Activated naive CD4-positive, alpha-beta T cell treated with anti-CD3 and anti-CD28 coated beads for 36 hours (primary cell): ENCODE measurements at regions not wholly inside any gene's neighbourhood (a gene's known extent, or its start where the extent isn't known, plus 50 kb on each side); places are given as distances from the start of the nearest gene placed in this dataset.

Experiments
- CTCF ChIA-PET: fragments of 350-600 bp; sonication (Branson Sonifier 250); formaldehyde crosslinking; loops from one replicate; lab custom pipeline; 2021; ENCODE audit warnings: antibody characterized with exemption; lab: Charles Lee
- DNase-seq: peaks from one replicate; pipeline ENCODE4 v3.0.0-alpha.2; 2020
- H3K27ac Mint-ChIP-seq: one replicate; pipeline ENCODE4 v1.8.0; 2021; ENCODE audit warnings: mild to moderate bottlenecking, mixed read lengths
- H3K27me3 Mint-ChIP-seq: one replicate; pipeline ENCODE4 v1.8.0; 2021; ENCODE audit warnings: low read depth, mixed read lengths
- H3K36me3 Mint-ChIP-seq: one replicate; pipeline ENCODE4 v1.8.0; 2021; ENCODE audit warnings: low read depth, mixed read lengths
- H3K4me1 Mint-ChIP-seq: one replicate; pipeline ENCODE4 v1.8.0; 2021; ENCODE audit warnings: low read depth, mixed read lengths
- H3K4me3 Mint-ChIP-seq: one replicate; pipeline ENCODE4 v1.8.0; 2021; ENCODE audit warnings: mild to moderate bottlenecking, moderate library complexity, mixed read lengths
- H3K9me3 Mint-ChIP-seq: one replicate; pipeline ENCODE4 v1.8.0; 2021; ENCODE audit warnings: mixed read lengths
- intact Hi-C: fragments of 100-400 bp; cut with micrococcal nuclease; formaldehyde crosslinking; loops from one replicate; pipeline ENCODE4 v1.15.1; 2023

DNA sequence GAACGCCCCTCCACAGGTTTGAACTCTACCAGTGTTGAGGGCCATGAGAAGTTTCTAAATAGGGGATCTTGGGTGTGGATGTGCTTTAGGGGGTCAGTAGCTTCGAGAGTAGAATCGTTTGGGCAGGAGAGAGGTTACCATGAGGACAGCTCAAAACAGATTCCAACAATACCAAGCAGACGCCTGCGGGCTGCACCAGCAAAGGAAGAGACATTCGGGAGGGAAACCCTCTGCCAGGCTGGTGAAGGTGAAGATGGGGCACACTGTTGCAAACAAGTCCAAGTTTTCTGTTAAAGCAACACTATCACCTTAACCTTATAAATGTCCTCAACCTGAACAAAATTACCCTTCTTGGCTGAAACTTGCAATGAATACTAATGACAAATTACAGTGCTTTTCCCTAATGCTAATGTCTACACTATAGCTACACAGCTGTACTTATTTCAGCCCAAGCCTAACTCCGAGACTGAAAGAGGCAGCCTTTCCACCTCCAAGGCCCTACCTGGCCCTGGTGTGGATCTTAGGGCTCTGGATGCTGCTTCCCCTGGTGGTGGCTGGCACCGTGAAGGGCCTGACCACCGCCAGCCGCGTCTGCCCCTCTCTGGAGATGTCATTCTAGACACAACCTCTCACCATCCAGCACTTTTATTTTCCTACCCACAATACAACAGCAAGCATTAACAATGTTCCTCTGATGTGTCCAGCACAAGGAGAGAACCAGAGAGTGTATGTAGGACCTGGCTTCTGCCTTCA is 80.1 kb downstream of the DLL1 start:
- H3K4me1 Mint-ChIP-seq = no peaks in the 10 kb centered on the region
- H3K27ac Mint-ChIP-seq = no peak overlapping the region
- intact Hi-C loops = no loop called here
- no peaks in the 10 kb centered on the region for H3K9me3 Mint-ChIP-seq
- no peaks in the 10 kb centered on the region for H3K27me3 Mint-ChIP-seq
- no peaks in the 10 kb centered on the region for H3K36me3 Mint-ChIP-seq
- H3K4me3 Mint-ChIP-seq = no peak overlapping the region
- no peak for DNase-seq
- CTCF ChIA-PET = no interaction called here

DNA sequence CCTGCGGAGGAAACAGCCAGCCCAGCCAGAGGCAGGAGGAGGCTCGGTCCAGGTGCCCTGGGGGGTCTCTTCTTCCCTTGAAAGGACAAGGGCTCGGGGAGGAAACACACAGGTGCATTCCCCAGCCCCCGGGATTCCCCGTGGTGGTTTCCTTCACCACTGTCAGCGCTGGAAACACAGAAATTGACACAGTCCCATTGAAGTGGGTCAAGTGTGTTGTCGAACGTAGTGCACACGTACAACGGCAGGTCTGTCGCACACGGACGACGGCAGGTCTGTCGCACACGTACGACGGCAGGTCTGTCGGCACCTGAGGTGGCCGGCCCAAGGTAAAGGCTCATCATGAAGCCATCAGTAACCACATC is 80.9 kb downstream of the DLL1 start:
- CTCF ChIA-PET = no interaction called here
- H3K4me3 Mint-ChIP-seq = no peak overlapping the region
- H3K27ac Mint-ChIP-seq = no peak overlapping the region
- H3K9me3 Mint-ChIP-seq = no peaks in the 10 kb centered on the region
- H3K36me3 Mint-ChIP-seq = no peaks in the 10 kb centered on the region
- intact Hi-C loops = no loop called here
- no peaks in the 10 kb centered on the region for H3K4me1 Mint-ChIP-seq
- H3K27me3 Mint-ChIP-seq = no peaks in the 10 kb centered on the region
- peak; percentile 21 for DNase-seq

DNA sequence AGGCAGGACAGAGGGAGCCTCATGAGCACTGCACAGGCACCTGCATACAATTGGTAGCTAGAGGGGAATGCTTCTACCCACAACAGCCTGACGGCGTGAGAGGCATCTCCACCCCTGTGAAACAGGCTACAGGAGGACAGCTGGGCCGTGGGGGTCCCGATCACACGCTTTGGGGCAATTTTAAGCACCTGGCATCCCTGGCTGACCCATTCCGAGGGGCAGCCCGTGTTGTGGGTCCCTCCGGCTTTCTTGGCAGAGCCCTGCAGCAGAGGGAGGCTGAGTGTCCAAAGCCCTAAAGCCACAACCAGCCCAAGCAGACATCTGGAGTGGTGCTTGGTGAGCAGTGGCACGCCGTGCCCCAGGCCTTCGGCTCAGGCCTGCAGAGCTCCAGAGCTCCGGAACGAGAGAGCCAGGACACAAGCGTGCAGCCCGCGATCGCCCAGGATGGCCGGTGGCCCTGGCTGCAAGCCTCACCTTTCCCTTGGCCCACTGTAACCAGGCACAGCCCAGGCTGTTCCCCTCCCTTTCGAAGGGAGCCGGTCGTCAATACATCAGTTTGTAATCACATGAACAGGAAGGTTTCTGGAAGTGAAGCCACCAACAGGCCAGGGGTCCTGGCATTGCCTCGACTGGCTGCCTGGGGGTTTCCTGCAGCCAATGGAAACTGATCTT is 81.4 kb downstream of the DLL1 start:
- no peak for DNase-seq
- no peak overlapping the region for H3K27ac Mint-ChIP-seq

DNA sequence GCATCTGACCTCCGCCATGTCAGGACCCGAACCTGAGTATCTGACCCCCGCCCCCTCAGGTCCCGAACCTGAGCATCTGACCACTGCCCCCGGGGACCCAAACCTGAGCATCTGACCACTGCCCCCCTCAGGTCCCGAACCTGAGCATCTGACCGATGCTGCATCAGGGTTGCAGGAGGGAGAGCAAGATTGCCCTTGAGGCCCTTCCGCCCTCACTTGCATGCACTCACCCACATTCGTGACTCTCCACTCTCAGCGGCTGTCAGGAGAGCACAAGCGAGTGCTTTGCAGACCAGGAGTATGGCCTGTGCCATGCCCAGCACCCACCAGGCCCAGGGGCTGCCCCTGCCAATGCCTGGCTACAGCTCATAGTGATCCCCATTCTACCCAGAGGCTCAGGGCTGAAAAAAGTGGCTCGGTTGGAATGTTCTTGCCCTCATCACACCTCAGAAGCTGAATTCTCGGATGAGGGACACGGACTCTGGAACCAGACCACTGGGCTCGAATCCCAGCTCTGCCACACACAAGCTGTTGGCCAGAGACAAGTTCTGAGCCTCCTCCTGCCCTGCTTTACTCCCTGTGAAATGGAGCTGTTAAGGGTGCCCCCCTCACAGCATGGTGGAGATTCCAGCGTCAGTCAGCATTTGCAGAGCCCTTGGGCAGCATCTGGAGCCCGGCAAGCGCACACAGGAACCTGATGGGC is 82.1 kb downstream of the DLL1 start:
- no peak overlapping the region for H3K27ac Mint-ChIP-seq
- no peaks in the 10 kb centered on the region for H3K27me3 Mint-ChIP-seq
- CTCF ChIA-PET = no interaction called here
- no peak for DNase-seq
- no peaks in the 10 kb centered on the region for H3K36me3 Mint-ChIP-seq
- intact Hi-C loops = no loop called here
- no peak overlapping the region for H3K4me3 Mint-ChIP-seq
- H3K9me3 Mint-ChIP-seq = peaks cover 5% of the 10 kb centered on the region
- no peaks in the 10 kb centered on the region for H3K4me1 Mint-ChIP-seq

More for the DNA sequence above, 81.4 kb downstream of the DLL1 start:
- Mint-ChIP-seq H3K36me3 (no peaks in the 10 kb centered on the region), H3K4me1 (no peaks in the 10 kb centered on the region), H3K27me3 (no peaks in the 10 kb centered on the region), H3K4me3 (no peak overlapping the region), H3K9me3 (no peaks in the 10 kb centered on the region)
- CTCF ChIA-PET = no interaction called here
- intact Hi-C loops = no loop called here

DNA sequence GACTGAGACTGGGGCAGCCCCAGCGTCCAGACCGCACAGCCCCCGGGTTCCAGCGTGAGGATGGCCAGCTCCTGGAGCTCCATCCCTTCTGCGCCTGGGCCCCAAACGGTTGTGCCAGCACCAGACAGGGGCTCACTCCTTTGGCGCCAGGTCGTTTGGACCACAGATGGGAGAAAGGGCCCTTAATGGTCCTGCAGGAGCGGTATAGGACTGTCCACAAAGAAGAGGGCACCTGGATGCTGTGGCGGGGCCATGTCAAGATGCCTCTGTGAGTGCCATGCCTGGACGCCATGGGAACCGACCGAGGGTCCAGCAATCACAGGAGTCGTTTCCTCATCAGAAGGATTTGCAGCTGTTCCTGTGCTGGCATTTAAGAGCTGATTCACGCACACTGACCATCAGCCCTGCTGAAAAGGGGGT is 82.7 kb downstream of the DLL1 start:
- Mint-ChIP-seq H3K36me3 (no peaks in the 10 kb centered on the region), H3K4me1 (no peaks in the 10 kb centered on the region), H3K9me3 (peaks cover 9% of the 10 kb centered on the region), H3K27me3 (no peaks in the 10 kb centered on the region), H3K4me3 (no peak overlapping the region), H3K27ac (no peak overlapping the region)
- CTCF ChIA-PET = no interaction called here
- no peak for DNase-seq
- intact Hi-C loops = no loop called here

DNA sequence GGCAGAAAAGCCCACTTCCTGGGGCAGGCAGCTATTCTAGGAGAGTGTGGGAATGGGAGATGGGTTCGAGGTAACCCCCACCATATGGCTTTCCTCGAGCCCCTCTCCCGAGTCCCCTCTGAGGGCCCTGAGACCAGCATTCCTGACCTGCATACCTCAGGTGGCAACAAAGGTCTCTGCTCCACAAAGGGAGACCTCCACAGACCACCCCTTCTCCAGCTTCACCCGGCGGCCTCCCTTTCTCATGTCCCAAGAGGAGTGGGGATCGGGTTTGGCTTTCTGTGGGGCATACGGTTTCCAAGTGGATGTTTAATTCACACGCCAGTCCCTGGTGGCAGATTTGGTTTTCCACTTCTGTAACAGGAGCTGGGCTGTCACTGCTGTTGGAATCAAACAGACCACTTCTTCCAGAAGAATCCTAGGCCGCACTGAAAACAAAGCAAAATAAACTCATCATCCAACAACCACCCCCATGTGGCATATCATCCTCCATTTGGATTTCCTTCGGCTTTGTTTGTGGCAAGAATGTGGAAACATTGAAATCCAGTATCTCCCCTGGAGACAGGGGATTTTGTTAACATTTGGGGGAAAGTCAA is 83.2 kb downstream of the DLL1 start:
- intact Hi-C loops = no loop called here
- Mint-ChIP-seq H3K36me3 (no peaks in the 10 kb centered on the region), H3K27me3 (no peaks in the 10 kb centered on the region), H3K4me3 (no peak overlapping the region), H3K4me1 (no peaks in the 10 kb centered on the region), H3K9me3 (peaks cover 12% of the 10 kb centered on the region), H3K27ac (no peak overlapping the region)
- CTCF ChIA-PET = no interaction called here
- DNase-seq = no peak

DNA sequence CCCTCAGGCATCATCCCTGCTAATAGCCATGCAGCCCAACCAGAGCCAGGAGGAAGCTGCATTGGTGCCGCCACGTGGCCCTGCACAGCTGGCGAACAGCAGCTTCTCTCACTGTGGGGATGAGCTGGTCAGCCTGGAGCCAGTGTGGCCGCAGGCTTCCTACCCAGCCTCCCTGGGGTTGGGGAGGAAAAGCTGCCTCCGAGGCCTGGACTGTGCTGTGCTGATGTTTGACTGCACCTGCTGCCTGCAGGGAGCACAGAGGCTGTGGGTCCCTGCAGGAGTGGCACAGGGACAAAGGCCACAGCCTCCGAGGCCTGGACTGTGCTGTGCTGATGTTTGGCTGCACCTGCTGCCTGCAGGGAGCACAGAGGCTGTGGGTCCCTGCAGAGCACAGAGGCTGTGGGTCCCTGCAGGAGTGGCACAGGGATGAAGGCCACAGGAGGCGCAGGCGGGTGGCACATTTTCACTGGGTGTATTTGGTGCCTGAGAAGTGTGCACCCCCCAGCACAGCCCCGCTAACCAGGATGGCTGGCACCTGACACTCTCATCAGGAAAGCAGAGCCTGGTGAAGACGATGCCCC is 83.9 kb downstream of the DLL1 start:
- Mint-ChIP-seq H3K36me3 (no peaks in the 10 kb centered on the region), H3K27me3 (no peaks in the 10 kb centered on the region), H3K4me1 (no peaks in the 10 kb centered on the region), H3K27ac (no peak overlapping the region), H3K9me3 (peaks cover 12% of the 10 kb centered on the region), H3K4me3 (no peak overlapping the region)
- no peak for DNase-seq
- CTCF ChIA-PET = no interaction called here
- intact Hi-C loops = no loop called here

DNA sequence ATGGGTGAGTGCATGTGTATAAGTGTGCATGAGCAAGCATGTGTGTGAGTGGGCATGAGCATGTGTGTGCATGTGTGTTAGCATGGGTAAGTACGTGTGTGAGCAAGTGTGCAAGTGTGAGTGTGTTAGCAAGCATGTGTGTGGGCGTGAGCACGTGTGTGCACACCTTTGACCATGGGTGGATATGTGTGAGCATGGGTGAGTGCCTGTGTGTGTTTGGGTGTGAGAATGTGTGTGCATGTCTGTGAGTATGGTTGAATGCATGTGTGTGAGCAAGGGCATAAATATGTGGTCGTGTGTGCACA is 84.6 kb downstream of the DLL1 start:
- CTCF ChIA-PET = no interaction called here
- H3K4me3 Mint-ChIP-seq = no peak overlapping the region
- no peak for DNase-seq
- H3K27me3 Mint-ChIP-seq = no peaks in the 10 kb centered on the region
- intact Hi-C loops = no loop called here
- no peaks in the 10 kb centered on the region for H3K36me3 Mint-ChIP-seq
- H3K9me3 Mint-ChIP-seq = peaks cover 12% of the 10 kb centered on the region
- no peak overlapping the region for H3K27ac Mint-ChIP-seq
- H3K4me1 Mint-ChIP-seq = no peaks in the 10 kb centered on the region

DNA sequence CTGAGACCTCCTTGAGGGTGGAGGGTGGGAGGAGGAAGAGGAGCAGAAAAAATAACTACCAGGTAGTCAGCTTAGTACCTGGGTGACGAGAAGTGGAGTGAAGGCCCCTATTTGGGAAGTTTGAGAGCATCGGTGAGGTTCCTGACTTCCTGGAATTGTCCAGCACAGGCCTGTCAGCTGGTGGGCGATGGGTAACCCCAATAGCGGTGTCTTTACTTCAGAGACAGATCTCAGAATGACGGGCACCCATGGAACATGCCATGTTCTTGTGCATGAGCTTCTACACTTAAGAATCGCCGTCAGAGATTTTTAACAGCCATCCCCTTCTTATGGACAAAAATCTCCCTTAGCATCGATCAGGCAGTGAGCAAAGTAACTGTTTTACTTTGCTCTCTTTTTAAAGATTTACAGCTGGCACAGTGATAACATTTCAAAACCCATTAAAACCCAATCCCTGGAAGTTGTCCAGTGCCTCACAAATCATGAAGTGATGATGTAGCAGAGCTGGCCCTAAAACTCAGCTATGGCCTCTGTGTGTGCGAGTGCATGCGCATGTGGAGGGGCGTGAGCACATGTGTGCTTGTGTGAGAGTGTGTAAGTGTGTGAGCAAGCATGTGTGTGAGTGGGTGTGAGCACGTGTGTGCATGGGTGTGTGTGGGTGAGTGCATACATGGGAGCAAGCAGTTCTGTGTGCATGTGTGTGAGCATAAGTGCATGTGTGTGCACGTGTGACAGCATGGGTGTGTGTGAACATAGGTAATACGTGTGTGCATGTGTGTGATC is 85.2 kb downstream of the DLL1 start:
- no peaks in the 10 kb centered on the region for H3K4me1 Mint-ChIP-seq
- CTCF ChIA-PET = no interaction called here
- no peak overlapping the region for H3K4me3 Mint-ChIP-seq
- DNase-seq = no peak
- H3K27ac Mint-ChIP-seq = no peak overlapping the region
- intact Hi-C loops = no loop called here
- H3K36me3 Mint-ChIP-seq = no peaks in the 10 kb centered on the region
- peaks cover 12% of the 10 kb centered on the region for H3K9me3 Mint-ChIP-seq
- H3K27me3 Mint-ChIP-seq = no peaks in the 10 kb centered on the region

DNA sequence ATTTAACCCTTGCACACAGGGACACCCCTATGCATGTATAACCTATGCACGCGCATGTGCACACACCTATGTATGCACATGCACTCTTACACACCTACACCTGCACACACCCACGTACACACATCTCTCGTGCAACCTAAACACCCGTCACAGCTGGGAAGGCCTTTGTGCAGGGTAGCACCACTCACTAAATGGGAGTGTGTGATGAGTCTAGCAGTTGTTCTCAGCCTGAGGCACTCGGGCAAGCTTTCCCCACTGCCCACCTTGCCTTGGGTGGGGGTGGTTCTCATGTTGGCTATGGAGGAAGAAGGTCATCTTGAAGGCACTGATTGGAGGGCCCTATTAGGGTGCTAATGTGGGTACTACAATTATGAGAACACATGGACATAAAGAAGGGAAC is 85.8 kb downstream of the DLL1 start:
- CTCF ChIA-PET = no interaction called here
- no peaks in the 10 kb centered on the region for H3K4me1 Mint-ChIP-seq
- H3K27ac Mint-ChIP-seq = no peak overlapping the region
- DNase-seq = no peak
- peaks cover 12% of the 10 kb centered on the region for H3K9me3 Mint-ChIP-seq
- H3K27me3 Mint-ChIP-seq = no peaks in the 10 kb centered on the region
- H3K36me3 Mint-ChIP-seq = no peaks in the 10 kb centered on the region
- no peak overlapping the region for H3K4me3 Mint-ChIP-seq
- intact Hi-C loops = no loop called here

DNA sequence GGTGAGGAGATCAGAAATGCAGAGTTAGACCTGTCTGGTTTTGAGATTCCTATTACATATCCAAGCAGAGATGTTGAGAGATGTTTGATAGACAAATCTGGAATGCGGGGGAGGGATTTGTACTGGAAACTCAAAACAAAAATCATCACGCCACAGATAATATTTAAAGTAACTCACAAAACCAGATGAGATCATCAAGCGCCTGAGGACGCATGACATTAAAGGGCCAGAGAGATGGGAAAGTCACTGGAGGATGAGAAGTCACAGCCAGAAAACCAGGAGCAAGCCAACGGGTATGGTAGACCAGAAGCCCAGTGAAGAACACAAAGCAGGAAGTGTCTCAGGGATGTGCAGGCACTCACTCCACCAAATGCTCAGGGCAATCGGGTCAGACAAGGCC is 87.7 kb downstream of the DLL1 start:
- Mint-ChIP-seq H3K36me3 (no peaks in the 10 kb centered on the region), H3K27me3 (no peaks in the 10 kb centered on the region), H3K9me3 (peaks cover 12% of the 10 kb centered on the region), H3K4me3 (no peak overlapping the region), H3K27ac (no peak overlapping the region), H3K4me1 (no peaks in the 10 kb centered on the region)
- intact Hi-C loops = no loop called here
- no peak for DNase-seq
- CTCF ChIA-PET = no interaction called here
